SK-N-DZ (cell line): ENCODE measurements at regions not wholly inside any gene's neighbourhood (a gene's known extent, or its start where the extent isn't known, plus 50 kb on each side); places are given as distances from the start of the nearest gene placed in this dataset.

ENCODE experiments used
- DNase-seq: peaks from one replicate; pipeline ENCODE4 v3.0.0-alpha.2; 2015; ENCODE audit warnings: low spot score

- no peak for DNase-seq
These were observed 103.0 kb downstream of the EDN3 start for GRCh38 chr20:59403261-59403961.

GRCh38 chr20:59403962-59404314, 103.5 kb downstream of the EDN3 start:
- DNase-seq = no peak

DNA sequence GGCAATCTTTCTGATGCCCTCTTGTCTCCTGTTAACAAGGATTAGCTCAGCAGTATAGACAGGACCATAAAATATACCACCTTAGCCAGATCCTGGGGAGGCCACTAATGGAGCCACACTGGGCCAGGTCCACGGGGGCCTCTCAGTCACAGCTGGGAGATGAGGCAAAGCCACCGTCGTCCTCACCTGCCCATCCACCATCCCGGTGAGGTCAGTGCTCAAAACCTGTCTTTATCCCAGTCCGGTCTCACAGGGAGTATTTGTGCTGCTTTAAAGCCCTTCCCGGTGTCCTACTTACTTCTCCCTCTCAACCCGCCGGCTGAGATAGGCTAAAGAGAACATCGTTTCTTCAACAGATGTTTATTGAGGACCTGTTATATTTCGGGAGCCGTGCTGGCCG, 104.3 kb downstream of the EDN3 start:
- no peak for DNase-seq

DNA sequence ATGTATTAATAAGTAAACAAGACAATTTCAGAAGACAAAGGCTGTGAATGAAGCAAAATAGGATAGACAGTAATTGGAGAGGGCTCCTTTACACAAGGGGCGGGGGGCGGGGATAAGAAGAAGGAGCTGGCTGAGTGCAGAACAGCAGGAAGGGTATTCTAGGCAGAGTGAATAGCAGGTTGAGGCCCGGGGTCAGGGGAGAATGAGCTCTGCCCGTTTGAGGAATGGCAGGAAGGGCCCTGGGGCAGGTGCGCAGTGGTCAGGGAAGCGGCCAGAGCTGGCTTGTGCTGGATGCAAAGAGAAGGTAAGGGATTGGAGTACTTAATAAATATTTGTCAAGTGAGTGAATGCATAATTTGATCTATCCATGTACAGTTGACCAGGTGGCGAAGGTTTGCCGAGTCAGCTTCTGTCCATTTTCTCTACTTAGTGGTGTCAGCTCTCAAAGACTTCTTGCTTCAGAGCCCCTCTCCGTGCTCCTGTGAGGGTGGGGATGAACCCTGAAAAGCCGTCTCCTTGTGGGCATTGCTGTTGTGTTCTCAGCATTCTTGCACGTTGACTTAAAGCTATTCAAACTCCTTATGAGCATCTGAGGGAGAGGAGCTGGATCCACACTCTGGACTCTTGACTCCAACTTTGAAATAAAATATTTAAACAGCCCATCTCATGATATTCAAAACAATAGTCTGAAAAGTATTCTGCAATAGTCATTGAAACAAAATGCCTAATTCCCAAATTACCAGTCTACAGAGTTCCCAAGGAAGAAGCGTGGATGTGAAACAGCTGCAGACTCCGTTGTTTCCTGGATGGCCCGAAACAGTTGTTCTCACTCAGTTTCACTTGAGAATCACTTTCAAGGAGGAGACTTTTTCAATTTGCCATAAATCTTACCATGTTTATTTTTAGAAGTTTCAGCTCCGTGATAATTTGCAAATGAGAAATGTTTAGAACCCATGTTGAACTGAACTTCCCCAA, 105.1 kb downstream of the EDN3 start:
- no peak for DNase-seq

DNA sequence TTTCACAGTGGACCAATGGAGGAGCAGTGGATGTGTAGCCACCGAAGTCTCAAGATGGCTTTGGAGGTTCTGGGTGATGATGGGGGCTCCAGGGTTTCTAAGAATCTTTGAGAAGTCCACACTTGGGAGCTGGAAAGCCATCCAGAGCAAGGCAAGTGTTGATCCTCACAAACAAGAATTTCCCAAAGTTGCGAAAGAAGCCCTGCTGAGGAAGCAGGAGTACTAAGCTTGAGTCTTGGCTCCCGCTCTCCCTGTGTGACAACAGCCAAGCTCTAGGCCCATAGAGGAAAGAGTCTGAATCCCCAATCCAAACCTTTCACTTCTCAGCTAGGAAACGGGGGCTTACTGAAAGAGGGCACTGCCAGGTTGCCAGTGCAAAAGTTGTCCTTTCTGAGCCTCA, 106.0 kb downstream of the EDN3 start:
- DNase-seq = no peak

DNA sequence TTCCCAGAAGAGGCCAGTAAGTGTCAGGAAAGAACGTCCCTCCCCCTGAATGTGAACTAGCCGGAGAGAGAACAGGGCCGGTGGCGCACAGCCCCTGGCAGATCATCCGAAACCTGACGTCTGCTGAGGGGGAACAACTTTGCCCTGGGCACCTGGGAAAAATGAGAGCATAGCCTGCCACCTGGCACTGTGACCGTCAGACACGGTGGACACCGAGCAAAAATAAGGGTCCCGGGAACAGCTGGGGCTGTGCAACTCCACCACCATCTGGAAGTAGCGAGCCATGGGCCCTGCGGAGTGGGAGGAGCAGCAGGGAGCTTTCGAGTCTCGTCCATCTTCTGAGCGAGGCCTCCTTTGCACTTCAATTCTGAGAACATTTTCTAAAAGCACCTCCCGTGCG, 110.8 kb downstream of the EDN3 start:
- no peak for DNase-seq

DNA sequence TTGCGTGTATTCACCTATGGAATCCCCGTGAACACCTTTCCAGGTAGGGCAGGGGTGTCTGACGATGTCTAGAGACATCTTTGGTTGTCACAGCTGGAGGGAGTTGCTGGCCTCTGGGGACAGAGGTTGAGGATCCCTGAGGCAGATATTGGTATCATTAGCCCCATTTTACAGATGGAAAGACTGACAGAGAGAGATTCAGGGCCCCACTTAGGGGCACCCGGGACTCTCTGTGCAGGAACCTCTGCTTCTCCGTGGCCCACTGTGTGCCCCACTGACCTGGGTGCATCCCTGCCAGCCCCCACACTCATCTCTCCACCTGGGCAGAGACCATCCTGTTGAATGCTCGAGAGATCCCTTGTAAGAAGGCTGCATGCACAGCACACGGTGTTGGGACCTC, 111.2 kb downstream of the EDN3 start:
- DNase-seq = no peak

- DNase-seq = no peak
These were observed 111.8 kb downstream of the EDN3 start for GRCh38 chr20:59412181-59412580.

- no peak for DNase-seq
These were observed 112.5 kb downstream of the EDN3 start for GRCh38 chr20:59412875-59413284.

- no peak for DNase-seq
These were observed 113.0 kb downstream of the EDN3 start for GRCh38 chr20:59413326-59413865.

DNA sequence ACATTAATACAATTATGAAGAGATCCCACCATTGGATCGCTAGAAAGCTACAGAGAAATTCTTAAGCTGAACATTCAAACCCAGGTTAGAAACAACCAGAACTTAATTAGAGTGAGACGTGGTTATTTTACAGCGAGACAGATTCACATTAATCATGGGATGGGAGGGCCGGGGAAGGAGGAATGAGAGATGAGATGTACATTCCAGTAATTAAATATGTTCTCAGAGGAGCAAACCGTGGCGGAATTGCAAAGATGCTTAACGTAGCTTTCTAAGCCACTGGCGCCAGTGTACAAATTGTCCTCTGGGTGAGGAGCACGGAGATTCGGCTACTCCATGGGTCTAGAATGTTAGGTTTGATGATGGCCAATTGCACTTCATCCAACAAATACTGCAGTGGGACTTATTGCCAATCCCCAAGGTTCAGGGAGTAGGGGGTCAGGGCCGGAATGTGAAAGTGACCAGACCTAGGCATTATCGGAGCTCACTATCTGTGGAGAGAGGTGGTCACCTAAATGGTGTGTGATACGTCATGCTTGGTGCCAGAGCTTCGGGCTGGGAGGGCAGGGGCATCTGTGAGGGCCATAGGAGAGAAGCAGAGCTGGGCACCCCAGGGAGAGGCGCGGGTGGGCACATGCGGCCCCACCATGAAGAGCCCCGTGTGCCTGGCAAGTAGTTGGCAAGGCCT, 114.7 kb downstream of the EDN3 start:
- no peak for DNase-seq

GRCh38 chr20:59416916-59417315, 116.5 kb downstream of the EDN3 start:
- no peak for DNase-seq

GRCh38 chr20:59421089-59421488, 120.7 kb downstream of the EDN3 start:
- no peak for DNase-seq

DNA sequence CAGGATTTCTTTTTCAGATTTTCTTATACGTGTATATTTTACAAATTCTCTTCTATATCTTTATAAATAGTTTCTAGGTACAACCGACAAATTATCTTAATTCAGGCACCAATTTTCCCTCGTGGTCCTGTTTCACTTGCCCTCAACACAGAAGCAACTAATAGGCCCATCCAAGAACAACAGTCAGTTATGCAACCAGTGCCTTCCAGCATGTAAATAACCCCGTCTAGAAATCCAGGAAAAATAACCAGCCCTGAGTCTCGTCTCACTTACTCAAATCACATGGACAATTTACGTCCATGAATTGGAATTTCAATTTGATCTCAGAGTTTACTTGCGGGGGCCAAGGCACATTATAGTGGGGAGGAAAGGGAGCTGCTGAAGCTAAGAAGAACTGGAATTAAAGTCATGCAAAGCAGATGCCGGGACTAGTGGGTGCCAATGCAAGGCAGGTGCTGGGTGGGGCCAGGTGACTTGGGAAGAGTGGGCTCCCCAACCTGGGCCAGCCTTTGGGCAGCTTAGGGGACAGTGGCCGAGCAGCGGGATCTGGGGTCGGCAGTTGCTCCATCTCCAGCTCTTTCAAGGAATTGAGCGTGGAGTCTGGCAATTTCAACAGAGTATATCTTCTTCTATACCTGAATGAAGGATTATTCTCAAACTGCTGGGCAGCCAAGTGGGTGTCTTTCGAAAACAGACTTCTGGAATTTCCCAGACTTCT, 121.7 kb downstream of the EDN3 start:
- no peak for DNase-seq

DNA sequence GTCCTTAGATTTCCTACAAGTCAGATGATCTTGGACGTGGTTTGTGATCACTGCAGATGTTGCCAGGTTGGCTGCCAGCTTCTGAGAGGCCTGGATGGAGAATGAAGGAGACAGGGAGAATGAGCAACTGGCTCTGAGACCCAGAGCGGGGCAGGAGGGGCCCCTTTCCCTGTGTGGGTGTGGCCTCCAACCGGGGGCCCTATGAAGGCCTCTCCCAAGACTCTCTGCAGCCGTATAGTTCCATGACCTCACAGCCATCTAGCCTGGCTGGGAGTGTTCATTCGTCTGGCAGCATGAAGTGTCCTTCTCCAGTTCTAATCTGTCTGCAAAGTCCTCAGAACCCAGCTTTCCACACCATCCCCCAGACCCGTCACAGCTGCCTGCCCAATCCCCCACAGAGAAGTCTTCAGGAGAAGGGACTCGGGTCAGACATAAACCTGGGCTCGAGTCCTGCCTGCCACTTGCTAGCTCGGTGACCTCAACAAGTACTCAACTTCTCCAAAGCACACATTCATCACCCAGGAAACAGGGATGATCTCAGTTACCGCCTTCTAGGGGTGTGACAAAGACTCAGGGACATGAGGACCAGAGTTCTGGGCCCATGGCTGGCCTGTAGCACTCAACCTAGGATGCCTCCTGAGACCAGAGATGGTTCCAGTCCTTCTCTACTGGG, 122.6 kb downstream of the EDN3 start:
- no peak for DNase-seq

DNA sequence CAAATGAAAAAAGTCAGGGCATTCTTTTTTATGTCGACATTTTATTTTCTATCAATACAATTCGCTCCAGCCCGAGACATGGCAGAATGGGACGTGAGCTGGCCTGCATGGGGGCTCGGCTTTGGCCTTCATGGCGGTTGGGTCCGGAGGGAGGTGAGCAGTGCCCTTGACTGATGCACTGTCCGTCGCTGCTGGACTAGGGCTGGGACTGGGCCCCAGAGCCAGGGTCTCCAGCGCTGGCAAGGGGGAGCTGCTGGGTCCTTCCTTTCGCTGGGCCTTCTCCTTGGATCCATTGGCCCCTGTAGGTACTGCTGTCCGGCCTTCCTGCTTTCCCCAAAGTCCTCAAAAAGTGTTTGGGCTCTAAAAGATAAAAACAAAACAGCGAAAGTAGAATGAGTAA, 124.6 kb downstream of the EDN3 start:
- no peak for DNase-seq

- DNase-seq = peak; percentile 52
These were observed 125.2 kb downstream of the EDN3 start for GRCh38 chr20:59425572-59425971.

DNA sequence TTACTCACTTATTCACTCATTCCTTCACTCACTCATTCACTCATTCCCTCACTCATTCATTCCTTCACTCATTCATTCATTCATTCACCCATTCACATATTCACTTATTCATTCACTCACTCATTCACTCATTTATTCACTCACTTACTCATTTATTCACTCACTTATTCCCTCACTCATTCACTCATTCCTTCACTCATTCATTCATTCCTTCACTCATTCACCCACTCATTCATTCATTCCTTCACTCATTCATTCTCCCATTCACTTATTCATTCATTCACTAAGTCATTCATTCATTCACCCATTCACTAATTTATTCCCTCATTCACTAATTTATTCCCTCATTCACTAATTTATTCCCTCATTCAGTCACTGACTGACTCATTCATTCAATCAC, 127.6 kb downstream of the EDN3 start:
- DNase-seq = no peak

- DNase-seq = no peak
These were observed 128.2 kb downstream of the EDN3 start for GRCh38 chr20:59428441-59429205.

GRCh38 chr20:59429396-59429795, 129.0 kb downstream of the EDN3 start:
- no peak for DNase-seq
